Transverse colon (tissue), 3 donors: ENCODE measurements at regions not wholly inside any gene's neighbourhood (a gene's known extent, or its start where the extent isn't known, plus 50 kb on each side); places are given as distances from the start of the nearest gene placed in this dataset.

Experiments
- CTCF ChIP-seq, 5 experiments: fragments of 200-600 bp in 3 of 5; fragments of 450-650 bp in 2 of 5; sonication (generic) in 3 of 5; IDR thresholded peaks; 1 replicate in 2 of 5; 2 replicates in 3 of 5; pipeline ENCODE4 v1.5.1; 2016 to 2017; ENCODE audit warnings: antibody characterized with exemption in 5 of 5, inconsistent platforms in 3 of 5, mild to moderate bottlenecking in 2 of 5, moderate library complexity in 1 of 5
- POLR2A ChIP-seq: fragments of 450-650 bp; IDR thresholded peaks from one replicate; pipeline ENCODE4 v1.6.1; 2016; ENCODE audit warnings: antibody characterized with exemption, mild to moderate bottlenecking, moderate library complexity

GRCh38 chr22:48322907-48323306 is 1504.8 kb downstream of the BRD1 start:
- no peak for TF ChIP-seq POLR2A
- TF ChIP-seq CTCF (IDR thresholded peaks at IDR 0.05), result no peak
